Right renal cortex interstitium (tissue), 3 donors: ENCODE measurements at regions not wholly inside any gene's neighbourhood (a gene's known extent, or its start where the extent isn't known, plus 50 kb on each side); places are given as distances from the start of the nearest gene placed in this dataset.

Experiments
- DNase-seq, 3 donors: peaks; one replicate each; pipeline ENCODE4 v3.0.0-alpha.2; 2013; ENCODE audit warnings: low read depth in 3 of 3, low spot score in 2 of 3

GRCh38 chr2:18427762-18428161 lies 132.7 kb downstream of the RDH14 start:
- DNase-seq, result no peak

GRCh38 chr2:18426174-18426573 lies 134.3 kb downstream of the RDH14 start:
- no peak for DNase-seq

GRCh38 chr2:18425210-18425703 lies 135.2 kb downstream of the RDH14 start:
- DNase-seq, result no peak

- DNase-seq, result no peak
Observed at GRCh38 chr2:18423636-18424035, 136.8 kb downstream of the RDH14 start.

DNA sequence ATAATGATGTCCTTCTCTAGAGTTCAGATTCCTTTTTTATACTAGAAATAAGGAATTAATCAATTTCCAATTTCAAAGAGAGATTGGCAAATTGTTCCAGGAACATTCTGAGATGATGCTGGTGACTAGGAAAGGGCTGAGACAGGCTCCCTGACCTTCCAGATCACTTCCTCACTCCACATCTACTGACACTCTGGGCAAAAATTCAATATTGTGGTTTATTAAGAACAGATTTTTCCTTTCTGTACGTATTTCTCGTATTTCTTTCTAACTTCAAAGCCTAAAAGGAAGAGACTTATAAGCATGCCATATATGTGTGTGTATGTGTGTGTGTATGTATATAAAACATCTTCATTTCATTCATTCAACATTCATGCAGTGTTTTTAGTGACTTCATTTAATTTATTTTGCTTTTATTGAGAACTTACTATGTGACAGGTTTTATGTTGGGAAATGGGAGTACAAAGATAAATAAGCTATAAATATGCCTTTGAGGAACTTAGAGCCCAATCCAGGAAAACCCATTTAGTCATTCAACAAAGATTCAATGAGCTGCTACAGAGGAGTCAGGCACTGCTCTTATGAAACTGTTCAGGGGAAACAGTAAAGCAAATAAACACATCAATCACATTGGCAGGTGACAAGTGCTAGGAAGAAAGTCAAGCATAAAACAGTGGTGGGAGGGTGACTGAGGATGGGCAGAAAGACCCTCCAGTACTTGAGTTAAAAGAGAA lies 137.9 kb downstream of the RDH14 start:
- DNase-seq, result no peak

- no peak for DNase-seq
Observed at GRCh38 chr2:18413676-18414396, 146.6 kb downstream of the RDH14 start.

- no peak for DNase-seq
Observed at GRCh38 chr2:18412980-18413675, 147.3 kb downstream of the RDH14 start.

DNA sequence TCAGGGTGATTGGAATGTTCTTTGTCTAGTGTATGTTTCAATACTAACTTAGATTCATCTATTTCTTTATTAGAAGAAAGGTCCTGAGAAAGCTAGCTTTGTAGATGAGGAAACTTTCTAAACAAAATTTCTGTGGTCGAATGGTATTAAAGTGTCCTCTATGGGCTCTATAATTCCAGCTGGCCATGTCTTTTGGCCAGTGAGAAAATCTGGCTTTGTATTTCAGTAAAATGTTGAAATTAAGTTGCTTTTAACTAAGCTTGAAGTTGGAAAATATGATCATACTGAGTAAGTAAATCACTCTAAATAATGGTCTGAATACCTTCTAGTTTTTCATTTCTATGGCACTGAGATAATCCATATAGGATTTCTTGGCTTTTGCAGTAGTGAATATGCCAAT lies 148.8 kb downstream of the RDH14 start:
- DNase-seq, result no peak

- DNase-seq, result no peak
Observed at GRCh38 chr2:18410543-18410942, 149.9 kb downstream of the RDH14 start.

DNA sequence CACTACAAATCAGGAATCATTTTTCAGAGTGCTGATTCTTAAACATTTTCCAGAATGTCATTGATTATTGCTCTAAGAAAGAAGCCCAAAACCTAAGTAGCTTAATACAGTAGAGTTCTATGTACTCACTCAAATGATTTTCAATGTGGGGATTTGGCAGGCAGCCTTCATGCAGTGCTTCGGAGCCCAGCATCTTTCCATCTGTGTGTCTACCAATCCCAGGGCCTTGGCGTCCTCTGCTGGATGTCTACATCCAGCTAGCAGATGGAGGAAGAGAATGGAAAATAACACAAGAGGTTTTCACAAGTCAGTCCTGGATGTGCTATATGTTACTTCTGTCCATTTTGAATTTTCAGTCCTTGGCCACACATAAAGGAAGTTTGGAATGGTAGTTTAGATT lies 151.8 kb downstream of the RDH14 start:
- DNase-seq, result no peak

DNA sequence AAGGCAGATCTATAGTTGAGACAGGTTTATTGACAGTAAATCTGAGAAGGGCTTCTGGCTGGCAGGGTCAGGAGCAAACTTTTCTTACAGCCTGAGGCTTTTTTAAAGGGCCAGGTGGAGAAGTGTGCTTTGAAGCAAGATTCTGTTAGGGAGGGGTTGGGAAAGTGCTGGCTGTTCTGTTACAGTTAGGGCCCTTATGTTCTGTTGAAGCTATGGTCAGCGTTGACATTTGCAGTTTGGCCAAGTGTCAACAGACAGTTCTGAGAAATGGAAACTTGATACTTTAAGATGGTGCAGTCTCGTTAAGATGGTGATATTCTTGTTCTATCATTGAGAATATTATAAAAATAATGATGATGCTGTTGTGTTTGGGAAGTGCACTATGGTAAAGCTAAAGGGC lies 154.2 kb downstream of the RDH14 start:
- DNase-seq, result no peak

DNA sequence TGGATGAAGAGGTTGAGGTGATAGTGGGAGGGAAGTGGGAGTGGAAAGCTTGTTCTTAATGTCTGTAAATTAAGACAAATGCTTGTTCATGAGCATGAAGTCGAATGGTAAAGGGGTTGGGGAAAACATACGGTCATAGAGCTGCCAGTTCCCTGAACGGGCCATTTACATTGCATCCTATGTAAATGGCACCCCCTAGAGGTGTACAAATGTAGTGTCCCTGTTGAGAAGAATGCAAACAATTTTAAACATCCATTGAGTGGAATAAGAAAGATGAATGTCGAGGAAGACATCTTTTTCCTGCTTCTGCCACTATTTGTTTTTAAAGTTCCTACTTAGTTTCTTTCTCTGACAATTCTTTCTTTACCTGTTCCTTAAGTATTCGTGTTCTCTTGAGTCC lies 155.7 kb downstream of the RDH14 start:
- DNase-seq, result no peak

DNA sequence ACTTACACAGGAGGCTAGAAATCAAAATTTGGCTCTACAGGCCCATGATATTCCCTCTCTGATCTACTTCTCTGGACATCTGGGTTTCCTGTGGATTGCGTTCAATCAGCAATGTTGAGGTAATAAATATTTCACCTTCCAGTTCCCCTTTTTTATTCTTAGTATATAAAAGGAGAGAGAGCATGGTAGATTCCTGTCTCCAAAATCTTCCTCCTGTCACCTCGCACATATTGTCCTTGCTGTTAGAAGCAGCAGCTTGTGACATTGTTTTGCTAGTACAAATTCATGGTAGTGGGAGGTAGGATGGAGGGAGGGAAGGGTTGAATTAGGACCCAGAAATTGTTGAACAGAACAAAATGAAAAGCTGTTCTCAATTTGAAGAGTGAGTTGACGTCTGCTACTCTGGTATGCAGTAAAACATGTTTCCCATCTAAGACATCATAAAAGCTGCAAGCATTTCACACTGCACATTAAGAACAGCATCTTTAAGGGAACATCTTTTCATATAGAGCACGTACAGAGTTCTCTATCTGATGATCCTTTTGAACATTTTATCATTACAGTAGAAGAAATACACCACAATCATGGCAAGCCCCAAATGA lies 156.4 kb downstream of the RDH14 start:
- no peak for DNase-seq

- no peak for DNase-seq
Observed at GRCh38 chr2:18402831-18403230, 157.6 kb downstream of the RDH14 start.

DNA sequence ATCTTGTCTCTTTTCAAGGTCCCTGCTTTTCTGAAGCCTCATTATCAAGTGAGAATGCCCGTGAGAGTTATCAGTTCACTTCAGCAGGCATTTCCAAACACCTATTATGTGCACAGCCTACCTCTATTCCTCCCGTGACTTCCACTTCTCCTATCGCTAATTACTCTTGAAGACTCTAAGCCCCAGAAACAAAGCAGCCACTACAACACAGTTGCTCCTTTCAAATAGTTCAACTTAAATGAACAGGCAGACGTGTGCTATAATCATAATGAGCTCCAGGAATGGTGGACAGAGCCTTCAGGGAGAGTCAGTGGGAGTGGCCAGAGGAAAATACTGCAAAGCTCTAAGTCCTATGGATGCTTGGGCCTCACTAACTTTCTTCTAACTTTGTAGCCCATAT lies 159.0 kb downstream of the RDH14 start:
- DNase-seq, result no peak

DNA sequence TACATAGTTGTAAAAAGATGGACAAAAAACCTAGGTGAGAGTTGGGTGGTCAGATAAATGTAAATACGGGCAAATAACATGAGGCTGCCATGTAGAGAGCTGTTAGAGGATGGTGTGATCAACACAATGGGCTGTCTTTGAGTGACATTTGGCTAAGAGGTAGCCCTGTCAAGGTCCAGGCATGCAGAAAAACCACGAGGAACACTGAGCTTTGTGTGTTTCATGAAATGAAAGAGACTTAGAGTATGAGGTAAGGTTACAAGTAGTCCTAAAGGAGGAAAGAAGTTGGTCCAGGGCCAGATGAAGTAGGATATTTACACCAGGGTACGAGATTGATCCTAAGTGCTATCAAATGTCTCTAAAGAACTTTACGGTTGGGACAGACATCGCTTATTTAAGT lies 160.9 kb downstream of the RDH14 start:
- no peak for DNase-seq

- no peak for DNase-seq
Observed at GRCh38 chr2:18398833-18399232, 161.6 kb downstream of the RDH14 start.

GRCh38 chr2:18396329-18397010 lies 164.0 kb downstream of the RDH14 start:
- no peak for DNase-seq

GRCh38 chr2:18395555-18395954 lies 164.9 kb downstream of the RDH14 start:
- DNase-seq, result no peak

- peak; percentile 52 to 70 (median 64) for DNase-seq
Observed at GRCh38 chr2:18387441-18388206, 172.8 kb downstream of the RDH14 start.
